KMS-11 (cell line): ENCODE measurements at regions not wholly inside any gene's neighbourhood (a gene's known extent, or its start where the extent isn't known, plus 50 kb on each side); places are given as distances from the start of the nearest gene placed in this dataset.
"Not testable (repeated sequence)": the region's sequence is repeated elsewhere in the genome, so short reads cannot be mapped to it uniquely, and the experiment has no call there.

Source experiments
- H2AFZ ChIP-seq: fragments of 200-600 bp; sonication (generic); 2 replicates; pipeline ENCODE4 v1.6.1; 2016; ENCODE audit warnings: antibody characterized with exemption, mixed run types, low read depth
- H3K27ac ChIP-seq: fragments of 200-600 bp; sonication (generic); 2 replicates; pipeline ENCODE4 v1.6.1; 2016; ENCODE audit warnings: mild to moderate bottlenecking, mixed run types
- H3K27me3 ChIP-seq: fragments of 200-600 bp; sonication (generic); 2 replicates; pipeline ENCODE4 v1.6.1; 2017; ENCODE audit warnings: mild to moderate bottlenecking, low read depth, mixed run types, moderate library complexity; ENCODE audit not compliant: insufficient read depth
- H3K36me3 ChIP-seq: fragments of 200-600 bp; sonication (generic); 2 replicates; pipeline ENCODE4 v1.6.1; 2017; ENCODE audit warnings: mild to moderate bottlenecking, mixed run types; ENCODE audit not compliant: insufficient read depth
- H3K4me1 ChIP-seq: fragments of 200-600 bp; sonication (generic); 2 replicates; pipeline ENCODE4 v1.6.1; 2016; ENCODE audit warnings: mild to moderate bottlenecking, low read depth, mixed run types; ENCODE audit not compliant: poor library complexity, severe bottlenecking
- H3K4me2 ChIP-seq: fragments of 200-600 bp; sonication (generic); 2 replicates; pipeline ENCODE4 v1.7.0; 2016; ENCODE audit warnings: mild to moderate bottlenecking, mixed run types
- H3K4me3 ChIP-seq: fragments of 200-600 bp; sonication (generic); IDR thresholded peaks from 2 replicates; pipeline ENCODE4 v1.6.1; 2017; ENCODE audit warnings: low read depth, low read length, mixed read lengths; ENCODE audit not compliant: insufficient read depth
- H3K79me2 ChIP-seq: fragments of 200-600 bp; sonication (generic); 2 replicates; pipeline ENCODE4 v1.6.1; 2016; ENCODE audit warnings: low read depth, mixed run types; ENCODE audit not compliant: insufficient read depth
- H3K9ac ChIP-seq: fragments of 200-600 bp; sonication (generic); 2 replicates; pipeline ENCODE4 v1.6.1; 2016; ENCODE audit warnings: mild to moderate bottlenecking, mixed run types
- H4K20me1 ChIP-seq: fragments of 200-600 bp; sonication (generic); 2 replicates; pipeline ENCODE4 v1.6.1; 2016; ENCODE audit warnings: mild to moderate bottlenecking, mixed run types; ENCODE audit not compliant: insufficient read depth
- CTCF ChIP-seq: fragments of 200-600 bp; sonication (generic); conservative IDR thresholded peaks from 2 replicates; pipeline ENCODE4 v1.6.1; 2017; ENCODE audit warnings: low read depth, mild to moderate bottlenecking, antibody characterized with exemption, low read length, moderate library complexity, mixed read lengths

DNA sequence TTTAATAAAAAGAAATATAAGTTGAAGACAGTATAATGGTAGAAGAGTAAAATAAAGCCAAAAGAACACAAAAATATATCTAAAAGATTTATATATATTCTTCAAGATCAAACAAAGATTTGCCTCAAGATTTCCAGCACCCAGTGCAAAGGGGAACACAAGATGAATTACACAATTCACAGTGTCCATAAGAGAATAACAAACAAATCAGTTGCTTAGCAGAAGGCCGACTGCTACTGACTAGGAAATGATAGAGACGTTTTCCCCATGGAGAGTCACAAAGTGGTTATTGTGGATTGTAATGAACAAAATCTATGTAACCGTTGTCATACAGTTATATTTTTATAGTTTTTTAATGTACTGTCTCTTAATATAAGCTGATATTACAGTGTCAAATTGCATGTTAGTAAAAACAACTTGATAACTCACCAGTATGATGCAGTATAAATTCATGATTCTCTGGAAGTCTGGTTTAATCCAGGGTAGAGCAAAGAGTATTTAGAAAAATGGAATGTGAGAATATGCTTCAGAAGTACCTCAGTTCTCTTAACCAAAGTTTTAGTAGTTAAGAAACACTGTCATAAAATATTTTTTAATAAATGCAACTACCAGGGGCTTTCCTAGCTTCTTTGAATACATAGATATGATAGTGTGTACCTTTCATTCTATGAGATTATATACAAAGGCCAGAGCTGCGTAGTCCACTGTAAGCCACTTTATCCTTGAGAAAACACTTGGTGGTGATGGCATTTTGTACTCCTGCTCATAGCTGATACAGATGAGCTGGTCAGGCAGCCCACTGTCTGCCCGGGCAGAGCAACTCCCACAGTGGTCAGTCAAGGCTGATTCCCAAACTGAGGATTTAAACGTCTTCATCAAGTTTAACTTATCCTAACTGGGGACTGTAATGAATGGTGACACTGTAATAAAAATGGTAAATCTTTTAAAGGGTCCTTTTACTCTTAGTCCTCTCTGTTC, 180.5 kb upstream of the DTNA start:
- H3K79me2 ChIP-seq = peaks cover 9% of the 10 kb centered on the region; the same call in 1 of the 2 replicates
- H3K4me3 ChIP-seq = no peak overlapping the region
- H3K27ac ChIP-seq = no peak overlapping the region
- no peak overlapping the region for H3K9ac ChIP-seq
- peaks cover 15% of the 10 kb centered on the region for H3K4me1 ChIP-seq
- H3K4me2 ChIP-seq = no peak overlapping the region
- H3K36me3 ChIP-seq = no peaks in the 10 kb centered on the region
- no peak for TF ChIP-seq CTCF
- H3K27me3 ChIP-seq = no peaks in the 10 kb centered on the region
- no peak overlapping the region for H2AFZ ChIP-seq
- H4K20me1 ChIP-seq = no peaks in the 10 kb centered on the region

- Histone ChIP-seq H2AFZ (no peak overlapping the region), H3K79me2 (peaks cover 10% of the 10 kb centered on the region), H3K36me3 (no peaks in the 10 kb centered on the region), H3K27ac (no peak overlapping the region), H3K4me2 (no peak overlapping the region), H3K4me1 (peaks cover 15% of the 10 kb centered on the region), H4K20me1 (no peaks in the 10 kb centered on the region), H3K9ac (no peak overlapping the region), H3K27me3 (no peaks in the 10 kb centered on the region), H3K4me3 (no peak overlapping the region)
- no peak for TF ChIP-seq CTCF
These were observed 179.0 kb upstream of the DTNA start for GRCh38 chr18:34531110-34531509.

DNA sequence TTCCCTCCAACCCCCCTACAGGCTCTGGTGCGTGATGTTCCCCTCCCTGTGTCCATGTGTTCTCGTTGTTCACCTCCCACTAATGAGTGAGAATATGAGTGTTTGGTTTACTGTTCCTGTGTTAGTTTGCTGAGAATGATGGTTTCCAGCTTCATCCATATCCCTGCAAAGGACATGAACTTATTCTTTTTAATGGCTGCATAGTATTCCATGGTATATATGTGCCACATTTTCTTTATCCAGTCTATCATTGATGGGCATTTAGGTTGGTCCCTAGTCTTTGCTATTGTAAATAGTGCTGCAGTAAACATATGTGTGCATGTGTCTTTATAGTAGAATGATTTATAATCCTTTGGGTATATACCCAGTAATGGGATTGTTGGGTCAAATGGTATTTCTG, 175.5 kb upstream of the DTNA start:
- H3K27ac ChIP-seq, H4K20me1 ChIP-seq, H3K9ac ChIP-seq, H3K27me3 ChIP-seq, H3K4me3 ChIP-seq, H3K36me3 ChIP-seq, H2AFZ ChIP-seq, H3K4me2 ChIP-seq: not testable (repeated sequence)
- peaks cover 10% of the 10 kb centered on the region for H3K79me2 ChIP-seq
- peaks cover 15% of the 10 kb centered on the region for H3K4me1 ChIP-seq

GRCh38 chr18:34540897-34541296, 169.2 kb upstream of the DTNA start:
- no peaks in the 10 kb centered on the region for H4K20me1 ChIP-seq
- peaks cover 10% of the 10 kb centered on the region for H3K79me2 ChIP-seq
- no peak overlapping the region for H3K9ac ChIP-seq
- no peak for TF ChIP-seq CTCF
- no peaks in the 10 kb centered on the region for H3K36me3 ChIP-seq
- no peak overlapping the region for H3K27ac ChIP-seq
- H3K4me3 ChIP-seq = no peak overlapping the region
- H3K4me1 ChIP-seq = peaks cover 22% of the 10 kb centered on the region
- H3K27me3 ChIP-seq = no peaks in the 10 kb centered on the region
- H2AFZ ChIP-seq = no peak overlapping the region
- H3K4me2 ChIP-seq = no peak overlapping the region

DNA sequence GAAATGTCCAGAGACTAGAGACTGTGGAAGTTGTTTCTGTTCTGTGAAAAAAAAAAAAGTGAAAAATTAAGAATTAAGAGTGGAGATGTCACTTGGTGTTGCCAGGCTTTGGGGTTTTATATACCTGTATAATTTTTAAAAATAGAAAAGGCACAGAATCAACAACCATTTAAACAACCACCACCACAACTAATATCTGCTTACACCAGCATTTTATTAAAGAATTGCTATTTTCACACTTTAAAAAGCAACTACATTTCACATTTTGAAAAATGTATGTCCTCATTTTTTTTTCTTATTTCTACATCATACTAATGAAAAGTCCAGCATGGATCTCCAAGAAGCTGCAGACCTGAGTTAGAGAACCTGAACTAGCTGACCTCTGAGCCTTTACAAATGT, 167.5 kb upstream of the DTNA start:
- Histone ChIP-seq H3K4me3 (no peak overlapping the region), H3K36me3 (no peaks in the 10 kb centered on the region), H3K9ac (no peak overlapping the region), H4K20me1 (no peaks in the 10 kb centered on the region), H3K4me2 (no peak overlapping the region), H3K27ac (no peak overlapping the region), H3K79me2 (no peaks in the 10 kb centered on the region), H3K4me1 (peaks cover 22% of the 10 kb centered on the region), H2AFZ (no peak overlapping the region), H3K27me3 (no peaks in the 10 kb centered on the region)
- no peak for TF ChIP-seq CTCF
